OCI-M2 (cell line): ENCODE measurements at regions not wholly inside any gene's neighbourhood (a gene's known extent, or its start where the extent isn't known, plus 50 kb on each side); places are given as distances from the start of the nearest gene placed in this dataset.
A peak's percentile ranks its signal among the peaks of the same experiment; 100 is the strongest.
"Not testable (repeated sequence)": the region's sequence is repeated elsewhere in the genome, so short reads cannot be mapped to it uniquely, and the experiment has no call there.

ENCODE experiments used
- DNase-seq: peaks from one replicate; lab custom pipeline; 2025; ENCODE audit not compliant: unreplicated experiment; lab: John Stamatoyannopoulos, UW

GRCh38 chr4:81786766-81787165, 315.1 kb upstream of the RASGEF1B start:
- no peak for DNase-seq

- DNase-seq, result no peak
These were observed 314.5 kb upstream of the RASGEF1B start for GRCh38 chr4:81786063-81786763.

- no peak for DNase-seq
These were observed 313.6 kb upstream of the RASGEF1B start for GRCh38 chr4:81785338-81785737.

- no peak for DNase-seq
These were observed 311.9 kb upstream of the RASGEF1B start for GRCh38 chr4:81783558-81783957.

- DNase-seq, result no peak
These were observed 310.1 kb upstream of the RASGEF1B start for GRCh38 chr4:81781799-81782198.

- DNase-seq, result not testable (repeated sequence)
These were observed 306.0 kb upstream of the RASGEF1B start for GRCh38 chr4:81777718-81778117.

- DNase-seq, result no peak
These were observed 305.1 kb upstream of the RASGEF1B start for GRCh38 chr4:81776794-81777193.

- no peak for DNase-seq
These were observed 301.9 kb upstream of the RASGEF1B start for GRCh38 chr4:81773557-81773956.

GRCh38 chr4:81771721-81772120, 300.0 kb upstream of the RASGEF1B start:
- DNase-seq, result no peak

GRCh38 chr4:81769244-81769643, 297.5 kb upstream of the RASGEF1B start:
- no peak for DNase-seq

GRCh38 chr4:81758574-81759264, 287.0 kb upstream of the RASGEF1B start:
- DNase-seq, result no peak

- no peak for DNase-seq
These were observed 286.0 kb upstream of the RASGEF1B start for GRCh38 chr4:81757691-81758090.

GRCh38 chr4:81756973-81757372, 285.3 kb upstream of the RASGEF1B start:
- DNase-seq, result no peak

GRCh38 chr4:81756042-81756441, 284.3 kb upstream of the RASGEF1B start:
- no peak for DNase-seq

GRCh38 chr4:81754169-81754568, 282.5 kb upstream of the RASGEF1B start:
- no peak for DNase-seq

- DNase-seq, result no peak
These were observed 280.0 kb upstream of the RASGEF1B start for GRCh38 chr4:81751531-81752289.

GRCh38 chr4:81747242-81747930, 275.7 kb upstream of the RASGEF1B start:
- peak; percentile 5 for DNase-seq

- DNase-seq, result no peak
These were observed 275.1 kb upstream of the RASGEF1B start for GRCh38 chr4:81746773-81747172.

GRCh38 chr4:81746071-81746470, 274.4 kb upstream of the RASGEF1B start:
- DNase-seq, result no peak

GRCh38 chr4:81745050-81745449, 273.3 kb upstream of the RASGEF1B start:
- DNase-seq, result no peak

GRCh38 chr4:81743731-81744435, 272.2 kb upstream of the RASGEF1B start:
- DNase-seq, result no peak
